IPS-NIHi7 (cell line): ENCODE measurements at regions not wholly inside any gene's neighbourhood (a gene's known extent, or its start where the extent isn't known, plus 50 kb on each side); places are given as distances from the start of the nearest gene placed in this dataset.

Experiments
- DNase-seq: peaks from one replicate; pipeline ENCODE4 v3.0.0; 2012; ENCODE audit warnings: mixed read lengths; ENCODE audit errors: extremely low spot score

DNA sequence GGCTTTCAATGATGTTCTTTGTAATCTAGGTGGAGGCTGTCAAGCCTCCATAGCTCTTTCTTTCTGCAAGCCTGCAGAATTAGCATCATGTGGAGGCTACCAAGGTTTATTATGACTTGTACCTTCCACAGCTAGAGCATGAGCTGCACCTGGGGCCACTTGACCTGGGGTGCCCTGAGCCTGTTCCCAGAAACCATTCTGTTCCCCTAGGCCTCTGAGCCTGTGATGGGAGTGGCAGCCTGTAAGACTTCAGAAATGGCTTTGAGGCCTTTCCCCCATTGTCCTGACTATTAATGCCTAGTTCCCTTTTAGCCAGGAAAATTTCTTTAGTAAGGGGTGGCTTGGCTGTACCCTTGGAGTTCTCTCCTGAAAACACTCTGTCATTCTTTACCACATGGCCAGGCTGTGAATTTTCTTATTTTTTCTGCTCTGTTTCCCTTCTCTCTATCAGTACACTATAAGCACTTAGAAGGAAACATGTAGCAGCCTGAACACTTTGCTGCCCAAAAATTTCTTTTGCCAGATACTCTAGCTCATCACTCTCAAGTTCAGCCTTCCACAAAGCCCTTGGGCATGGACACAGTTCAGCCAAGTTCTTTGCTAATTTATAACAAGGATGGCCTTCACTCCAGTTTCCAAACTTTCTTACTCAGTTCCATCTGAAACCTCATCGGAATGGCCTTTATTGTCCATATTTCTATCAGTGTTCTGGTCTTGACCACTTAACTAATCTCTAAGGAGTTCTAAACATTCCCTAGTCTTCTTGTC is 61.4 kb upstream of the NR3C1 start:
- DNase-seq = no peak

DNA sequence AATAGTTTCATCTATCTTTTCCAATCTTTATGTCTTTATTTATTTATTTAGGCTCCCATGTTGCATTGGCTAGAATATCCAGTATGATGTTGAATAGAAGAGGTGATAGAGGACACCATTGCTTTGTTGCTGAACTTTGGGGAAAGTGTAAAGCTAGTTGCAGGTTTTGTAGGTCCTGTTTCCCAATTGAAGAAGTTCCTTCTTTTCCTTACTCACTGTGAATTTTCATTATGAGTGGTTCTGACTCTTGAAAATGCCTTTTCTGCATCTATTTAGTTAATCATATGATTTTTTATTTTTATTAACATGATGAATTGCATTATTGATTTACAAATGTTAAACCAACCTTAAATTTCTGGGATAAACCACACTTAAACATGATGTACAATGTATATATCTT is 58.9 kb upstream of the NR3C1 start:
- no peak for DNase-seq

DNA sequence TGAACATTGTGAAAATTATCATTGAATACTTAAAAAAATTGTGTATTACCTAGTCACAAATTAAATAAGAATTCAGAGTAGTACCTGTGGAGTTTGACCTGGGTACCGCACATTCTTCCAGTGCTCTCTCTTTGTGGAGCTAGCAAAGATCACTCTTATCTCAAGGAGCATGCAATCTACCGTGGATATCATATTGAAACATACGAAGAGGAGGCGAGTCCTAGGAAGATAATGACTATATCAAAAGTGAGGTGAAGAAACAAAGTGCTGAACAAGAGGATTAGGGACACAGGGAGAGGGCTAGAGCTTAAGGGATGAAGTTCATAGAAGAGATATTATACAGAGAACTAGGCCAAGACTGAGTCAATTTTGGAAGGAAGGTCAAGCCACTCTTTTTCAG is 55.9 kb upstream of the NR3C1 start:
- DNase-seq = no peak

DNA sequence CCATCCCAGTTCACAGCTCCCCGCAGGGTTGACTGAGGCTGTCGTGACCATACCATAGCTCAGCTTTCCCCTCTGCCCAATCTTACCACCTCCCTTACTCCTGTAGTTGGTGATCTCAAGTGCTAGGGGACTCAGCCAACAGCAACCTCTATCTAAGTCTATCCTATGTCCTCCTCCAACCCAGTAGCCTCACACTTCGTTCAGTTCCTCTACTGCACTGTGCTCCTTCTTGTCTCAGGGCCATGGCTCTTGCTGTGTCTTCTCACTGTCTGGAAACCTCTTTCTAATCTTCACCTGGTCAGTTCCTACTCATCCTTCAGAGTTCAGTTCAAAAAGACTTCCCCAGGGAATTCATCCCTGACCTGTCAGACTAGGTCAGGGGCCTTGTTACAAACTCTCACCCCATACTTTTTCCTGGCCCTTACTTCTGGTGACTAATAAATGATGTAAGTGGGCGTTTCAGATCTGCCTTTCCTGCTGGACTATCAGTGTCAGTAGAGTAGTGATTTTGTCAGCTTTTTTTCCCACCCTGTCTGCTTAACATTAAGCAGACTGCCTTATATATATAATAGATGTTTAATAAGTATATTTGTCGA is 53.6 kb upstream of the NR3C1 start:
- DNase-seq = no peak

DNA sequence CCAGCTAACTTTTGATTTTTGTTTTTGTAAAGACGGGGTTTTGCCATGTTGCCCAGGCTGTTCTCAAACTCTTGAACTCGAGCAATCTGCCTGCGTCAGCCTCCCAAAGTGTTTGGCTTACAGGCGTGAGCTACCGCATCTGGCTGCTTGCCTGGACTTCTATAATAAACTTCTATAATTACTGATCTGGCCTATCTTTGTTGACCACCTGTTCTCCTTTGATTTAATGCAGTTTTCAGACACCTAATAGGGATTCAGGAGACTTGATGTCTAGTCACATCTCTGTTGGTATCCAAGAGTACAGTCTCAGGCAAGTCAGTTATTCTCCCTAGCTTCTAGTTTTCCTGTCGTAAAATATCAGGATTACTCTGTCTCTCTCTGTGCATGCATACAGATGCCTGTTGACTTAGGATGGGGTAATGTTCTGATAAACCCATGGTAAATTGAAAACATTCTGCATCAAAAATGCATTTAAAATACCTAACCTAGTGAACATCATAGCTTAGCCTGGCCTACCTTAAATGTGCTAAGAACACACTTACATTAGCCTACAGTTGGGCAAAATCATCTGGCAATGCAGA is 51.5 kb upstream of the NR3C1 start:
- no peak for DNase-seq

DNA sequence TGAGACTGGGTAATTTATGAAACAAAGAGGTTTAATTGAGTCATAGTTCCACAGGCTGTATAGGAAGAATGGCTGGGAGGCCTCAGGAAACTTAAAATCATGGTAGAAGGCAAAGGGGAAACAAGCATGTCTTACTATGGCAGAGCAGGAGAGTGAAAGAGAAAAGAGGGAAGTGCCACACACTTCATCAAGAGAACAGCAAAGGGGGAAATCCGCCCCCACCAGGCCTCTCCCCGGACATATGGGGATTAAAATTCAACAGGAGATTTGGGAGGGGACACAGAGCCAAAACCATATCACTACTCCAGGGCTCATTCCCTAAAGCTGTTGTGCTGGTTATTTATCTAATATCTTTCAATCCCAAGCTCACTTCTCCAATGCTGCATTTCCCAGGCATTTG is 50.2 kb upstream of the NR3C1 start:
- no peak for DNase-seq
